B cell (primary cell): ENCODE measurements at regions not wholly inside any gene's neighbourhood (a gene's known extent, or its start where the extent isn't known, plus 50 kb on each side); places are given as distances from the start of the nearest gene placed in this dataset.

Source experiments
- ATAC-seq: fragments of 200-7000 bp; cut with Tn5 transposase; one replicate; pipeline ENCODE4 v1.10.0; 2021; ENCODE audit warnings: low read depth, mild to moderate bottlenecking, moderate number of reproducible peaks, moderate library complexity
- CTCF ChIA-PET: fragments of 350-600 bp; sonication (Branson Sonifier 250); formaldehyde crosslinking; loops from one replicate; lab custom pipeline; 2021; ENCODE audit warnings: antibody characterized with exemption, inconsistent platforms; lab: Charles Lee
- POLR2A ChIA-PET: fragments of 350-600 bp; sonication (Branson Sonifier 250); formaldehyde crosslinking; loops from one replicate; lab custom pipeline; 2021; ENCODE audit warnings: antibody characterized with exemption; lab: Charles Lee
- DNase-seq: peaks from one replicate; pipeline ENCODE4 v3.0.0; 2013
- H2AFZ ChIP-seq: 2 replicates; pipeline ENCODE4 v1.6.1; 2012; ENCODE audit warnings: mild to moderate bottlenecking, low read depth, low read length; ENCODE audit not compliant: insufficient read depth, poor library complexity, severe bottlenecking
- H3K27ac ChIP-seq, 2 donors: 1 replicate in 1 of 2; 2 replicates in 1 of 2; pipeline ENCODE4 v1.5.1; 2012 to 2013; ENCODE audit warnings: low read length in 2 of 2, mild to moderate bottlenecking in 2 of 2, moderate library complexity in 1 of 2
- H3K27me3 ChIP-seq, 4 experiments: fragments of 200-600 bp in 1 of 4; sonication (generic) in 1 of 4; replicated peaks in 1 of 4; 1 replicate in 2 of 4; 2 replicates in 2 of 4; pipeline versions ENCODE4 v1.6.1 to v1.7.0; 2013 to 2016; ENCODE audit warnings: low read length in 3 of 4, mild to moderate bottlenecking in 2 of 4, mixed read lengths in 1 of 4, moderate library complexity in 1 of 4; ENCODE audit not compliant: insufficient read depth in 4 of 4, control insufficient read depth in 3 of 4; ENCODE audit errors: control extremely low read depth in 1 of 4
- H3K36me3 ChIP-seq, 2 experiments: replicated peaks in 1 of 2; 1 replicate in 1 of 2; 2 replicates in 1 of 2; pipeline versions ENCODE4 v1.6.1 to v1.7.1; 2013; ENCODE audit warnings: low read length in 1 of 2; ENCODE audit not compliant: insufficient read depth in 2 of 2, control insufficient read depth in 1 of 2; ENCODE audit errors: control extremely low read depth in 1 of 2, extremely low read depth in 1 of 2
- H3K4me1 ChIP-seq, 2 donors: fragments of 200-600 bp in 1 of 2; sonication (generic) in 1 of 2; 1 replicate in 1 of 2; 2 replicates in 1 of 2; pipeline versions ENCODE4 v1.5.1 to v1.6.1; 2013 to 2017; ENCODE audit warnings: low read length in 2 of 2; ENCODE audit not compliant: control insufficient read depth in 2 of 2, insufficient read depth in 2 of 2
- H3K4me2 ChIP-seq: replicated peaks from 2 replicates; pipeline ENCODE3; 2012; ENCODE audit warnings: mild to moderate bottlenecking, low read depth, low read length; ENCODE audit not compliant: poor library complexity, severe bottlenecking
- H3K4me3 ChIP-seq, 5 experiments: fragments of 200-600 bp in 1 of 5; sonication (generic) in 1 of 5; 1 replicate in 3 of 5; 2 replicates in 2 of 5; pipeline versions ENCODE4 v1.5.1 to v1.7.0; 2011 to 2016; ENCODE audit warnings: low read length in 4 of 5, mild to moderate bottlenecking in 4 of 5, low read depth in 2 of 5, control low read depth in 1 of 5, moderate library complexity in 1 of 5; ENCODE audit not compliant: insufficient read depth in 1 of 5; ENCODE audit errors: control extremely low read depth in 1 of 5, extremely low read depth in 1 of 5
- H3K79me2 ChIP-seq: fragments of 200-600 bp; sonication (generic); one replicate; pipeline ENCODE4 v1.6.0; 2016; ENCODE audit warnings: low read length; ENCODE audit not compliant: control insufficient read depth, insufficient read depth
- H3K9ac ChIP-seq: fragments of 200-600 bp; sonication (generic); 2 replicates; pipeline ENCODE4 v1.6.1; 2017; ENCODE audit warnings: mild to moderate bottlenecking, low read length, moderate library complexity
- H3K9me3 ChIP-seq, 3 donors: one replicate each; pipeline versions ENCODE4 v1.6.1 to v1.7.1; 2013; ENCODE audit warnings: low read length in 2 of 3; ENCODE audit not compliant: control insufficient read depth in 2 of 3, insufficient read depth in 1 of 3; ENCODE audit errors: control extremely low read depth in 1 of 3
- H4K20me1 ChIP-seq: 2 replicates; pipeline ENCODE4 v1.6.0; 2012; ENCODE audit warnings: mild to moderate bottlenecking, low read length; ENCODE audit not compliant: insufficient read depth, control insufficient read depth, poor library complexity, severe bottlenecking
- H3K27ac Mint-ChIP-seq: one replicate; pipeline ENCODE4 v1.8.0; 2021; ENCODE audit warnings: mixed read lengths
- H3K27me3 Mint-ChIP-seq: one replicate; pipeline ENCODE4 v1.8.0; 2021; ENCODE audit warnings: mixed read lengths
- H3K4me1 Mint-ChIP-seq: one replicate; pipeline ENCODE4 v1.8.0; 2021; ENCODE audit warnings: mixed read lengths
- H3K4me3 Mint-ChIP-seq: one replicate; pipeline ENCODE4 v1.8.0; 2021; ENCODE audit warnings: mixed read lengths
- H3K9me3 Mint-ChIP-seq: one replicate; pipeline ENCODE4 v1.8.0; 2022; ENCODE audit warnings: mixed read lengths; ENCODE audit not compliant: insufficient read depth
- EZH2 ChIP-seq: IDR thresholded peaks from 2 replicates; pipeline ENCODE4 v1.6.1; 2012; ENCODE audit warnings: borderline replicate concordance, low read depth, mild to moderate bottlenecking, moderate library complexity, low read length; ENCODE audit not compliant: insufficient read depth, poor library complexity, severe bottlenecking
- WGBS: methylation state at CpG from one replicate; pipeline ENCODE4 v1.1.5; 2013; ENCODE audit warnings: missing lambda C conversion rate; ENCODE audit not compliant: insufficient coverage; 5-methylcytosine and 5-hydroxymethylcytosine counted together
- intact Hi-C: fragments of 100-400 bp; cut with micrococcal nuclease; formaldehyde crosslinking; loops from one replicate; pipeline ENCODE4 v1.10.0; 2022
- TF ChIP-seq, protein P1 (sequence below): fragments of 200-600 bp; IDR thresholded peaks from one replicate; pipeline ENCODE4 v1.8.0; 2022; ENCODE audit warnings: antibody characterized with exemption, mild to moderate bottlenecking

DNA sequence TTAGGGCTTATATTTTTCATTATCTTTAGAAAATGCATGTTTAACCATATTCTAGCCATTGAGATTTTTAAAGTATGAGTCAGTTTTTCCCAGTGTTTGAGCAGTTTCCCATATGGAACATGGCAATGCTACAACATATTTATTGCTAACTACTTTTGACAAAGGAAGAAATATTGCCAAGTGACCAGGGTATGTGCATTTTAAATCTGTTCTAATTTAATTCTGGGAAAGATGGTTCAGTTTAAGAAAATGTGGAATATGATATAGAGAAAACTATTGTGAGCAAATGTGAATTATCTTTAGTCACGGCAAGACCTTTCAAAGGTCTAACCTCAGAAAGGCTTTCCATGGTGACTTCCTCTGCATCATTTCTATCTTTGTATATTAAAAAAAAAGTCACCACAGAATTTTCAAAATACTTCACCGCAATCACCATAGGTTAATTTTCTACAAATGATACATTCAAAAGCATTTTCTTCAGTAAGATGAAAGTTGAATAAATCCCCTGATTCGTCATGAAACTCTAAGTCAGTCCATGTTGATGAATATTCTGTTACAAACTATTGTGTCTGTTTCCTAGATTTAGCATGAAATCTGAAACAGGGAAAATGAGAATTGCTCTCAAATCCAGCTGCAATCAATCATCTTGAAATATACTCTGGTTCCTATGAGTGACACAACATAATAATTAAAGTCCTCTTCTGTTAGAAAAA lies 2349.0 kb upstream of the TENM3 start:
- no peak for DNase-seq
- intact Hi-C loops: no loop called here
- no peak overlapping the region for H3K27ac ChIP-seq
- no peak overlapping the region for H3K4me2 ChIP-seq
- no peaks in the 10 kb centered on the region for H3K36me3 ChIP-seq
- no peaks in the 10 kb centered on the region for H4K20me1 ChIP-seq
- Mint-ChIP-seq H3K4me1 (no peaks in the 10 kb centered on the region), H3K4me3 (no peak overlapping the region), H3K27me3 (no peaks in the 10 kb centered on the region), H3K9me3 (no peaks in the 10 kb centered on the region), H3K27ac (no peak overlapping the region)
- ATAC-seq: no peak
- no peaks in the 10 kb centered on the region for H3K27me3 ChIP-seq
- TF ChIP-seq, protein P1, sequence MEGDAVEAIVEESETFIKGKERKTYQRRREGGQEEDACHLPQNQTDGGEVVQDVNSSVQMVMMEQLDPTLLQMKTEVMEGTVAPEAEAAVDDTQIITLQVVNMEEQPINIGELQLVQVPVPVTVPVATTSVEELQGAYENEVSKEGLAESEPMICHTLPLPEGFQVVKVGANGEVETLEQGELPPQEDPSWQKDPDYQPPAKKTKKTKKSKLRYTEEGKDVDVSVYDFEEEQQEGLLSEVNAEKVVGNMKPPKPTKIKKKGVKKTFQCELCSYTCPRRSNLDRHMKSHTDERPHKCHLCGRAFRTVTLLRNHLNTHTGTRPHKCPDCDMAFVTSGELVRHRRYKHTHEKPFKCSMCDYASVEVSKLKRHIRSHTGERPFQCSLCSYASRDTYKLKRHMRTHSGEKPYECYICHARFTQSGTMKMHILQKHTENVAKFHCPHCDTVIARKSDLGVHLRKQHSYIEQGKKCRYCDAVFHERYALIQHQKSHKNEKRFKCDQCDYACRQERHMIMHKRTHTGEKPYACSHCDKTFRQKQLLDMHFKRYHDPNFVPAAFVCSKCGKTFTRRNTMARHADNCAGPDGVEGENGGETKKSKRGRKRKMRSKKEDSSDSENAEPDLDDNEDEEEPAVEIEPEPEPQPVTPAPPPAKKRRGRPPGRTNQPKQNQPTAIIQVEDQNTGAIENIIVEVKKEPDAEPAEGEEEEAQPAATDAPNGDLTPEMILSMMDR: no peak
- no peak for TF ChIP-seq EZH2
- POLR2A ChIA-PET: no interaction called here
- no peak overlapping the region for H2AFZ ChIP-seq
- no peaks in the 10 kb centered on the region for H3K4me1 ChIP-seq
- H3K9me3 ChIP-seq: peaks cover 0 to 1% (median 0%) of the 10 kb centered on the region in 3 donors
- no peaks in the 10 kb centered on the region for H3K79me2 ChIP-seq
- no peak overlapping the region for H3K4me3 ChIP-seq
- no peak overlapping the region for H3K9ac ChIP-seq
- WGBS: 100% methylated on average over 1 of the region's 3 CpGs
- CTCF ChIA-PET: no interaction called here

DNA sequence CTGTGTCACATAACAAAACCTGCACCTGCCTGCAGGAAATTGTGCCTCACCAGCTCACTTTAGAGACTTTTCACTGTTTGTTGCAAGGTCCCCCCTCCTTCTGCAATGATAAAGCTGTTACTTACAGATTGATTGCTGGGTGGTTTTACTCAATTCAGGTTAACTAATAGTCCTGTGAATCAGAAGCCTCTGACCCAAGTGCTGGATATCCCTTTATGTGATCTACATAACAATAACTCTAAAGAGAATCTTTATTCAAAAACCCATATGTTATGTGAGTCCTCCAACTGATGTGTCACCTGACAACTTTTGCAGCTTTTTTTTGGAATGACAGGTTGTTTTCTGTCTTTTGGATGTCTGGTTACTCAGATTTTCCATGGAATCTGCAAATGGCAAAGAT lies 2323.6 kb upstream of the TENM3 start:
- ATAC-seq (no peak), DNase-seq (no peak)
- Histone ChIP-seq H3K9me3 (no peaks in the 10 kb centered on the region), H2AFZ (no peak overlapping the region), H3K4me2 (no peak overlapping the region), H3K4me3 (no peak overlapping the region), H3K27me3 (no peaks in the 10 kb centered on the region), H3K4me1 (no peaks in the 10 kb centered on the region), H4K20me1 (no peaks in the 10 kb centered on the region), H3K9ac (no peak overlapping the region), H3K36me3 (no peaks in the 10 kb centered on the region), H3K79me2 (no peaks in the 10 kb centered on the region), H3K27ac (no peak overlapping the region)
- Mint-ChIP-seq H3K9me3 (no peaks in the 10 kb centered on the region), H3K4me1 (no peaks in the 10 kb centered on the region), H3K27me3 (no peaks in the 10 kb centered on the region), H3K27ac (no peak overlapping the region), H3K4me3 (no peak overlapping the region)
- intact Hi-C loops: no loop called here
- TF ChIP-seq, protein P1: no peak
- no peak for TF ChIP-seq EZH2
- CTCF ChIA-PET: no interaction called here
- POLR2A ChIA-PET: no interaction called here
